ENCODE measurements at regions not wholly inside any gene's neighbourhood (a gene's known extent, or its start where the extent isn't known, plus 50 kb on each side); places are given as distances from the start of the nearest gene placed in this dataset.
A peak's percentile ranks its signal among the peaks of the same experiment; 100 is the strongest.

DNA sequence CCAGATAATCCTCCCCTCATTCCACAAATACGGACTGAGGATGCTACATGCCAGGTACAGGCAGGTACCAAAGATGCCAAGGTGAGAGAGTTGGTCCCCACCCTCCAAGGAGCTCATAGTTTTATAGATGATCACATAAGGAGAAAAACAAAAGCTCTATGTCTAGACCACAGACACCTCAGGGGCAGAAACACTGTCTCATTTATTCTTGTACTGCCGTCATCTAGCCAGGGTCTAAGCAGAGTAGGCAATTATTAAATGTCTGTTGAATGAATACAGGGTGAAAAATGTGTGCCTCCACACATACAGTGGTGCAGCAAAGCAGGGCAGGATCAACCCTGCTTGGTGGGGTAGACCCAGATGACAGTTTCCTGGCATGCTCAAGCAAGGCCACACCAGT is 439.8 kb upstream of the JARID2 start:
- no peak for TF ChIP-seq ARNTL (CRISPR knock-in tag; IDR thresholded peaks at IDR 0.05; ENCODE audit: borderline replicate concordance, low read depth)
- TF ChIP-seq, protein P1, sequence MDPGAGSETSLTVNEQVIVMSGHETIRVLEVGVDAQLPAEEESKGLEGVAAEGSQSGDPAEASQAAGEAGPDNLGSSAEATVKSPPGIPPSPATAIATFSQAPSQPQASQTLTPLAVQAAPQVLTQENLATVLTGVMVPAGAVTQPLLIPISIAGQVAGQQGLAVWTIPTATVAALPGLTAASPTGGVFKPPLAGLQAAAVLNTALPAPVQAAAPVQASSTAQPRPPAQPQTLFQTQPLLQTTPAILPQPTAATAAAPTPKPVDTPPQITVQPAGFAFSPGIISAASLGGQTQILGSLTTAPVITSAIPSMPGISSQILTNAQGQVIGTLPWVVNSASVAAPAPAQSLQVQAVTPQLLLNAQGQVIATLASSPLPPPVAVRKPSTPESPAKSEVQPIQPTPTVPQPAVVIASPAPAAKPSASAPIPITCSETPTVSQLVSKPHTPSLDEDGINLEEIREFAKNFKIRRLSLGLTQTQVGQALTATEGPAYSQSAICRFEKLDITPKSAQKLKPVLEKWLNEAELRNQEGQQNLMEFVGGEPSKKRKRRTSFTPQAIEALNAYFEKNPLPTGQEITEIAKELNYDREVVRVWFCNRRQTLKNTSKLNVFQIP (CRISPR knock-in tag; IDR thresholded peaks at IDR 0.05; ENCODE audit: borderline replicate concordance, low read depth): no peak
- TF ChIP-seq, protein P2, sequence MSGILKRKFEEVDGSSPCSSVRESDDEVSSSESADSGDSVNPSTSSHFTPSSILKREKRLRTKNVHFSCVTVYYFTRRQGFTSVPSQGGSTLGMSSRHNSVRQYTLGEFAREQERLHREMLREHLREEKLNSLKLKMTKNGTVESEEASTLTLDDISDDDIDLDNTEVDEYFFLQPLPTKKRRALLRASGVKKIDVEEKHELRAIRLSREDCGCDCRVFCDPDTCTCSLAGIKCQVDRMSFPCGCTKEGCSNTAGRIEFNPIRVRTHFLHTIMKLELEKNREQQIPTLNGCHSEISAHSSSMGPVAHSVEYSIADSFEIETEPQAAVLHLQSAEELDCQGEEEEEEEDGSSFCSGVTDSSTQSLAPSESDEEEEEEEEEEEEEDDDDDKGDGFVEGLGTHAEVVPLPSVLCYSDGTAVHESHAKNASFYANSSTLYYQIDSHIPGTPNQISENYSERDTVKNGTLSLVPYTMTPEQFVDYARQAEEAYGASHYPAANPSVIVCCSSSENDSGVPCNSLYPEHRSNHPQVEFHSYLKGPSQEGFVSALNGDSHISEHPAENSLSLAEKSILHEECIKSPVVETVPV (CRISPR knock-in tag; IDR thresholded peaks at IDR 0.05): no peak
- TF ChIP-seq, protein P3, sequence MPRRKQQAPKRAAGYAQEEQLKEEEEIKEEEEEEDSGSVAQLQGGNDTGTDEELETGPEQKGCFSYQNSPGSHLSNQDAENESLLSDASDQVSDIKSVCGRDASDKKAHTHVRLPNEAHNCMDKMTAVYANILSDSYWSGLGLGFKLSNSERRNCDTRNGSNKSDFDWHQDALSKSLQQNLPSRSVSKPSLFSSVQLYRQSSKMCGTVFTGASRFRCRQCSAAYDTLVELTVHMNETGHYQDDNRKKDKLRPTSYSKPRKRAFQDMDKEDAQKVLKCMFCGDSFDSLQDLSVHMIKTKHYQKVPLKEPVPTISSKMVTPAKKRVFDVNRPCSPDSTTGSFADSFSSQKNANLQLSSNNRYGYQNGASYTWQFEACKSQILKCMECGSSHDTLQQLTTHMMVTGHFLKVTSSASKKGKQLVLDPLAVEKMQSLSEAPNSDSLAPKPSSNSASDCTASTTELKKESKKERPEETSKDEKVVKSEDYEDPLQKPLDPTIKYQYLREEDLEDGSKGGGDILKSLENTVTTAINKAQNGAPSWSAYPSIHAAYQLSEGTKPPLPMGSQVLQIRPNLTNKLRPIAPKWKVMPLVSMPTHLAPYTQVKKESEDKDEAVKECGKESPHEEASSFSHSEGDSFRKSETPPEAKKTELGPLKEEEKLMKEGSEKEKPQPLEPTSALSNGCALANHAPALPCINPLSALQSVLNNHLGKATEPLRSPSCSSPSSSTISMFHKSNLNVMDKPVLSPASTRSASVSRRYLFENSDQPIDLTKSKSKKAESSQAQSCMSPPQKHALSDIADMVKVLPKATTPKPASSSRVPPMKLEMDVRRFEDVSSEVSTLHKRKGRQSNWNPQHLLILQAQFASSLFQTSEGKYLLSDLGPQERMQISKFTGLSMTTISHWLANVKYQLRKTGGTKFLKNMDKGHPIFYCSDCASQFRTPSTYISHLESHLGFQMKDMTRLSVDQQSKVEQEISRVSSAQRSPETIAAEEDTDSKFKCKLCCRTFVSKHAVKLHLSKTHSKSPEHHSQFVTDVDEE (CRISPR knock-in tag; IDR thresholded peaks at IDR 0.05): no peak
- TF ChIP-seq RARB (CRISPR knock-in tag; IDR thresholded peaks at IDR 0.05): no peak
- TF ChIP-seq, protein P4, sequence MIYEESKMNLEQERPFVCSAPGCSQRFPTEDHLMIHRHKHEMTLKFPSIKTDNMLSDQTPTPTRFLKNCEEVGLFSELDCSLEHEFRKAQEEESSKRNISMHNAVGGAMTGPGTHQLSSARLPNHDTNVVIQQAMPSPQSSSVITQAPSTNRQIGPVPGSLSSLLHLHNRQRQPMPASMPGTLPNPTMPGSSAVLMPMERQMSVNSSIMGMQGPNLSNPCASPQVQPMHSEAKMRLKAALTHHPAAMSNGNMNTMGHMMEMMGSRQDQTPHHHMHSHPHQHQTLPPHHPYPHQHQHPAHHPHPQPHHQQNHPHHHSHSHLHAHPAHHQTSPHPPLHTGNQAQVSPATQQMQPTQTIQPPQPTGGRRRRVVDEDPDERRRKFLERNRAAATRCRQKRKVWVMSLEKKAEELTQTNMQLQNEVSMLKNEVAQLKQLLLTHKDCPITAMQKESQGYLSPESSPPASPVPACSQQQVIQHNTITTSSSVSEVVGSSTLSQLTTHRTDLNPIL (CRISPR knock-in tag; IDR thresholded peaks at IDR 0.05; ENCODE audit: low read depth): no peak
- no peak for TF ChIP-seq PPARA (CRISPR knock-in tag; IDR thresholded peaks at IDR 0.05; ENCODE audit: borderline replicate concordance)
- no peak for TF ChIP-seq SNAI2 (CRISPR knock-in tag; IDR thresholded peaks at IDR 0.05)
- no peak for TF ChIP-seq ESRRG (CRISPR knock-in tag; IDR thresholded peaks at IDR 0.05)
- TF ChIP-seq ZFP3 (CRISPR knock-in tag; IDR thresholded peaks at IDR 0.05): no peak
- no peak for TF ChIP-seq TOX (CRISPR knock-in tag; IDR thresholded peaks at IDR 0.05; ENCODE audit: borderline replicate concordance)
- no peak for TF ChIP-seq GLIS3 (CRISPR knock-in tag; IDR thresholded peaks at IDR 0.05)
- no peak for TF ChIP-seq TCF4 (CRISPR knock-in tag; IDR thresholded peaks at IDR 0.05; ENCODE audit: borderline replicate concordance)
- no peak for TF ChIP-seq ZFP30 (CRISPR knock-in tag; IDR thresholded peaks at IDR 0.05)
- no peak for TF ChIP-seq ZNF8 (CRISPR knock-in tag; IDR thresholded peaks at IDR 0.05)
- no peak for TF ChIP-seq ISL1 (CRISPR knock-in tag; IDR thresholded peaks at IDR 0.05)
- no peak for TF ChIP-seq BACH2 (CRISPR knock-in tag; IDR thresholded peaks at IDR 0.05; ENCODE audit: borderline replicate concordance)
- no peak for ATAC-seq

DNA sequence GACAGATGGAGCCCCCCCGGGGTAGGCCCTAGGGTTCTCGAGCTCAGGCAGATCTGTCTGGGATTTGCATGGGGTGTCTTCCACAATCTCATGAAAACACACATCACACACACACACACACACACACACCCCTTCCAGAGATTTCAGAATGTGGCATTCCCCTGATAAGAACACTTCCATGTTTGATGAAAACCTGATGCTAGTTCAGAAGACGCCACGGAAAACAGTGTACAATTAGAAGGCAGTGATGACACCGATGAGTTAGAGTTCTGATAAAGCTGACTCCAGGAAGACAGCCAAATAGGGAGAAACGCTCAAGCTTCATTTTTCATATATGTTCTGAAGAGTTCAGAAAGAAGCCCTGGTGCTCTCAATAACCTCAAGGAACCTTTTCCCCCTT is 438.7 kb upstream of the JARID2 start:
- ATAC-seq: no peak
- TF ChIP-seq SNAI2 (CRISPR knock-in tag; IDR thresholded peaks at IDR 0.05) (no peak), ISL1 (CRISPR knock-in tag; IDR thresholded peaks at IDR 0.05) (0 out of 2 replicates have a peak, but pooled peaks have one; percentile 17)

DNA sequence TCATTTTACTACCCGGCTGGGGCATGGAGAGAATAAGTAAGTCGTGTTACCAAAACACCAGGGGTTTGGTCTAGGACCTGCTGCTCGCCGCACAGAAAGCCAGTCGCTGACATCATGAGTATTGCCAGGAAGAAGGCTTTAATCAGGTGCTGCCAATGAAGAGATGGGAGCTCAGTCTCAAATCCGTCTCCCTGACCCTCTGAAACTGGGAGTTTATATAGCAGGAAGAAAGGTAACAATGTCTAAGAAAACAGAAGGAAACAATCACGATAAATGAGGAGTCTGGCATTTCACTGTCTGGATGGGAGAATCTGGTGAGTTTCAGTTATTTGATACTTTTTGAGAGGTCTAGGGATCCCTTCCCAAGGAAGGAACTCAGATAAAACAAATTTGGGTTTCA is 437.9 kb upstream of the JARID2 start:
- ATAC-seq: no peak
- TF ChIP-seq ISL1 (CRISPR knock-in tag; IDR thresholded peaks at IDR 0.05): no peak
- no peak for TF ChIP-seq GLIS3 (CRISPR knock-in tag; IDR thresholded peaks at IDR 0.05)
- TF ChIP-seq, protein P5, sequence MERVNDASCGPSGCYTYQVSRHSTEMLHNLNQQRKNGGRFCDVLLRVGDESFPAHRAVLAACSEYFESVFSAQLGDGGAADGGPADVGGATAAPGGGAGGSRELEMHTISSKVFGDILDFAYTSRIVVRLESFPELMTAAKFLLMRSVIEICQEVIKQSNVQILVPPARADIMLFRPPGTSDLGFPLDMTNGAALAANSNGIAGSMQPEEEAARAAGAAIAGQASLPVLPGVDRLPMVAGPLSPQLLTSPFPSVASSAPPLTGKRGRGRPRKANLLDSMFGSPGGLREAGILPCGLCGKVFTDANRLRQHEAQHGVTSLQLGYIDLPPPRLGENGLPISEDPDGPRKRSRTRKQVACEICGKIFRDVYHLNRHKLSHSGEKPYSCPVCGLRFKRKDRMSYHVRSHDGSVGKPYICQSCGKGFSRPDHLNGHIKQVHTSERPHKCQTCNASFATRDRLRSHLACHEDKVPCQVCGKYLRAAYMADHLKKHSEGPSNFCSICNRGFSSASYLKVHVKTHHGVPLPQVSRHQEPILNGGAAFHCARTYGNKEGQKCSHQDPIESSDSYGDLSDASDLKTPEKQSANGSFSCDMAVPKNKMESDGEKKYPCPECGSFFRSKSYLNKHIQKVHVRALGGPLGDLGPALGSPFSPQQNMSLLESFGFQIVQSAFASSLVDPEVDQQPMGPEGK (CRISPR knock-in tag; IDR thresholded peaks at IDR 0.05; ENCODE audit: borderline replicate concordance): no peak
- TF ChIP-seq RARB (CRISPR knock-in tag; IDR thresholded peaks at IDR 0.05): no peak
- no peak for TF ChIP-seq ZC3H10 (CRISPR knock-in tag; IDR thresholded peaks at IDR 0.05)
- no peak for TF ChIP-seq ESRRG (CRISPR knock-in tag; IDR thresholded peaks at IDR 0.05)
- TF ChIP-seq PPARA (CRISPR knock-in tag; IDR thresholded peaks at IDR 0.05; ENCODE audit: borderline replicate concordance): no peak

DNA sequence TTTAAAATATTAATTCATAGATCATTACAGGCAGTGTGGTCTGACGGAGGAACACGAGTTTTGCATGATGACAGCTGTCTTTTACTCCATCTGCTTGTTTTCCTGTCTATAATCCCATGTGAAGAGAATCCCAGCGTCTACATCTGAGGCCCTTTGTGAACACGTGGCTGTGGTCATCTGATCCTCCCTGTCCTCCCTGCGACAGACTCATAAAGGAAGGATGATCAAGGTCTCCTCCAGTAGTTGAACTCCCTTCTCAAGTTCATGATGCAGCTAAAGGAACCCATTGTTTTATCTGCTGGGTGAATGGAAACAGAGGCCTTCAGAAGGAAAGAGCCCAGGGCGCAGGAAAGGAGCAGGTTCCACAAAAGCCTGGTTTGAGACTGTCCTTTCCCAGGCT is 435.8 kb upstream of the JARID2 start:
- ATAC-seq: no peak
- TF ChIP-seq ESRRG (CRISPR knock-in tag; IDR thresholded peaks at IDR 0.05): no peak
- TF ChIP-seq, protein P1 (CRISPR knock-in tag; IDR thresholded peaks at IDR 0.05; ENCODE audit: borderline replicate concordance, low read depth): no peak
- TF ChIP-seq ARNTL (CRISPR knock-in tag; IDR thresholded peaks at IDR 0.05; ENCODE audit: borderline replicate concordance, low read depth): no peak
- TF ChIP-seq GLIS3 (CRISPR knock-in tag; IDR thresholded peaks at IDR 0.05): no peak
- TF ChIP-seq, protein P2 (CRISPR knock-in tag; IDR thresholded peaks at IDR 0.05): no peak
- TF ChIP-seq ZNF8 (CRISPR knock-in tag; IDR thresholded peaks at IDR 0.05): no peak
- no peak for TF ChIP-seq CSDC2 (CRISPR knock-in tag; IDR thresholded peaks at IDR 0.05)
- no peak for TF ChIP-seq ZNF565 (CRISPR knock-in tag; conservative IDR thresholded peaks at IDR 0.05; ENCODE audit: low read depth)
- TF ChIP-seq, protein P4 (CRISPR knock-in tag; IDR thresholded peaks at IDR 0.05; ENCODE audit: low read depth): no peak
